Osteoblast (primary cell): ENCODE measurements at regions not wholly inside any gene's neighbourhood (a gene's known extent, or its start where the extent isn't known, plus 50 kb on each side); places are given as distances from the start of the nearest gene placed in this dataset.

Source experiments
- DNase-seq: peaks from one replicate; pipeline ENCODE4 v3.0.0; 2011; ENCODE audit warnings: low spot score, mixed read lengths; ENCODE audit not compliant: insufficient read length; ENCODE audit errors: missing footprints
- H2AFZ ChIP-seq: 2 replicates; pipeline ENCODE4 v1.6.0; 2011; ENCODE audit warnings: mild to moderate bottlenecking, low read length
- H3K27ac ChIP-seq: 2 replicates; pipeline ENCODE4 v1.5.1; 2011; ENCODE audit warnings: mild to moderate bottlenecking, low read depth, low read length, moderate library complexity
- H3K27me3 ChIP-seq: 2 replicates; pipeline ENCODE4 v1.6.0; 2012; ENCODE audit warnings: mild to moderate bottlenecking, control low read depth, inconsistent platforms, low read length, moderate library complexity; ENCODE audit not compliant: insufficient read depth
- H3K36me3 ChIP-seq: 2 replicates; pipeline ENCODE4 v1.5.1; 2011; ENCODE audit warnings: mild to moderate bottlenecking, low read length, control low read depth, moderate library complexity; ENCODE audit not compliant: insufficient read depth
- H3K4me1 ChIP-seq: 2 replicates; pipeline ENCODE4 v1.5.1; 2011; ENCODE audit warnings: mild to moderate bottlenecking, low read length, control low read depth, moderate library complexity; ENCODE audit not compliant: insufficient read depth
- H3K4me2 ChIP-seq: 2 replicates; pipeline ENCODE4 v1.6.0; 2011; ENCODE audit warnings: mild to moderate bottlenecking, low read length; ENCODE audit not compliant: insufficient read depth
- H3K4me3 ChIP-seq: fragments of 200-600 bp; sonication (generic); 3 replicates; pipeline ENCODE4 v1.5.1; 2012; ENCODE audit warnings: mild to moderate bottlenecking, low read length, inconsistent platforms; ENCODE audit not compliant: insufficient read depth
- H3K79me2 ChIP-seq: 2 replicates; pipeline ENCODE4 v1.6.0; 2012; ENCODE audit warnings: mild to moderate bottlenecking, low read length, control low read depth, inconsistent platforms; ENCODE audit not compliant: insufficient read depth
- H3K9me3 ChIP-seq: 2 replicates; pipeline ENCODE4 v1.5.1; 2011; ENCODE audit warnings: low read depth, low read length, control low read depth
- H4K20me1 ChIP-seq: 2 replicates; pipeline ENCODE4 v1.6.0; 2012; ENCODE audit warnings: mild to moderate bottlenecking, low read length, control low read depth; ENCODE audit not compliant: insufficient read depth
- TF ChIP-seq, protein P1 (sequence below): IDR thresholded peaks from 2 replicates; pipeline ENCODE4 v1.5.1; 2011; ENCODE audit warnings: mild to moderate bottlenecking, low read depth, low read length, moderate library complexity; ENCODE audit errors: extremely low read depth

DNA sequence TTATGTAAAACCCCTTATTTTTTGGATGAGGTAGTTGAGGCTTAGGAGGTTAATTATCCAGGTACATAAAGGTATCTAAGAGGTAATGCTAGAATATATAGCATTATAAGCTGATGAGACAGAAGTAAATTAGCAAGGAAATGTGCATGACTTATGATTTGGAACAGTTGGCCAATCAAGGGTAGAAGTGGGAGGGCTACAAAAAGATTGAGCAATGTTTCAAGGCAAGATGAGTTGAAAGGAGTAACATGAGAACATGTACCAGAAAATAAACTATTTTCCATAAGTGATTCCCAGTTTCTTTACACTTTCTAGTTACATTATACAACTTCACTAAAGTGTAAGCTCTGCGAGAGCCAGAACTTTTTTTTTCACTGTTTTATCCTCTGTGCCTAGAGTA, 290.9 kb downstream of the LRIG3 start:
- Histone ChIP-seq H3K27ac (no peak overlapping the region), H3K9me3 (no peaks in the 10 kb centered on the region), H2AFZ (no peak overlapping the region), H3K36me3 (no peaks in the 10 kb centered on the region), H4K20me1 (no peaks in the 10 kb centered on the region), H3K4me1 (no peaks in the 10 kb centered on the region), H3K4me2 (no peak overlapping the region), H3K79me2 (no peaks in the 10 kb centered on the region), H3K27me3 (no peaks in the 10 kb centered on the region), H3K4me3 (no peak overlapping the region)
- TF ChIP-seq, protein P1, sequence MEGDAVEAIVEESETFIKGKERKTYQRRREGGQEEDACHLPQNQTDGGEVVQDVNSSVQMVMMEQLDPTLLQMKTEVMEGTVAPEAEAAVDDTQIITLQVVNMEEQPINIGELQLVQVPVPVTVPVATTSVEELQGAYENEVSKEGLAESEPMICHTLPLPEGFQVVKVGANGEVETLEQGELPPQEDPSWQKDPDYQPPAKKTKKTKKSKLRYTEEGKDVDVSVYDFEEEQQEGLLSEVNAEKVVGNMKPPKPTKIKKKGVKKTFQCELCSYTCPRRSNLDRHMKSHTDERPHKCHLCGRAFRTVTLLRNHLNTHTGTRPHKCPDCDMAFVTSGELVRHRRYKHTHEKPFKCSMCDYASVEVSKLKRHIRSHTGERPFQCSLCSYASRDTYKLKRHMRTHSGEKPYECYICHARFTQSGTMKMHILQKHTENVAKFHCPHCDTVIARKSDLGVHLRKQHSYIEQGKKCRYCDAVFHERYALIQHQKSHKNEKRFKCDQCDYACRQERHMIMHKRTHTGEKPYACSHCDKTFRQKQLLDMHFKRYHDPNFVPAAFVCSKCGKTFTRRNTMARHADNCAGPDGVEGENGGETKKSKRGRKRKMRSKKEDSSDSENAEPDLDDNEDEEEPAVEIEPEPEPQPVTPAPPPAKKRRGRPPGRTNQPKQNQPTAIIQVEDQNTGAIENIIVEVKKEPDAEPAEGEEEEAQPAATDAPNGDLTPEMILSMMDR = no peak
- no peak for DNase-seq

DNA sequence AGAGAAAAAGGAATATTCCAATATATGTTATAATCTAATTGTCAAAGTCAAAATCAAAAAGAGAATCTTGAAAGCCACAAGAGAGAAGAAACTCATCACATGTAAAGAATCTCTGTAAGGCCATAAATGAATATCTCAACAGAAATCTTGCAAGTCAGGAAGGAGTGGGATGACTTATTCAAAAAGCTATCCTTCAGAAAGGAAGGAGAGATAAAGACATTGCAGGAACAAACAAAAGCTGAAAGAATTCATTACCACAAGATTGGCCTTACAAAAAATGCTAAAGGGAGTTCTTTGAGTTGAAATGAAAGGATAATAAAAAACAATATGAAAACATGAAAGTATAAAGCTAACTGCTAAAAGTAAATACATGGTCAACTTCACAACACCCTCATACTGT, 286.8 kb downstream of the LRIG3 start:
- H3K4me3 ChIP-seq = no peak overlapping the region
- no peak for DNase-seq

DNA sequence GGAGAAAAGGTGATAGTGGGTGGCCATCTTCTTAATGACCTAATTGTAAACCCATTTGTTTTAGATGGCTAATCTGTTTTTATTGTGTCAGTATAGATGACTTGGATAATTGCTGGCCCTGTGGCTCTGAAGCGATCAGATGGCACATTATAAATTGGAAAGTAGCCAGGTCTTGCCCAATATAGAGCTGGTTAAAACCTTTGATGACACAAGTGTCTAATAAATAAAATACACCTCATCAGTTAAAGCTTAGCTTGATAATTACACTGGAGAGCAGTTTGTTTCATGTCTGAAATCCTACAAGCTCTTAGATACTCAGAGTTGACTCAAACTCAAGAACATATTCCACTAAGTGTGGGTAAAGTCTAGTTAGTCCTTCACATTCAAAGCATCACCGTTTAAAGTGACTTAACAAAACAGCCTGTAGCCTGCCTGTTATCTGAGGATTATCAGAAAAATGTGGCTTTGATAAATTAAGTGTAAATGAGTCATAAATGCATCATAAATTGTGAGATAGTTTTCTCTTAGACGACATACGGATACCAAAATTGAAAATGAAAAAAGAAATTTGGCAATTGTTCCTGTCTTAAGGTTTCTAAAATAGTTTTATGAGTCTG, 280.9 kb downstream of the LRIG3 start:
- no peak overlapping the region for H3K4me2 ChIP-seq
- H4K20me1 ChIP-seq = no peaks in the 10 kb centered on the region
- TF ChIP-seq, protein P1 = no peak
- no peaks in the 10 kb centered on the region for H3K79me2 ChIP-seq
- DNase-seq = no peak
- H3K9me3 ChIP-seq = no peaks in the 10 kb centered on the region
- peaks cover 2% of the 10 kb centered on the region for H3K4me1 ChIP-seq
- H2AFZ ChIP-seq = no peak overlapping the region
- H3K4me3 ChIP-seq = no peak overlapping the region
- no peak overlapping the region for H3K27ac ChIP-seq
- H3K36me3 ChIP-seq = no peaks in the 10 kb centered on the region
- H3K27me3 ChIP-seq = no peaks in the 10 kb centered on the region

More for the DNA sequence above, 286.8 kb downstream of the LRIG3 start:
- Histone ChIP-seq H3K4me1 (no peaks in the 10 kb centered on the region), H3K4me2 (no peak overlapping the region), H4K20me1 (no peaks in the 10 kb centered on the region), H3K27me3 (no peaks in the 10 kb centered on the region), H3K27ac (no peak overlapping the region), H2AFZ (no peak overlapping the region), H3K36me3 (no peaks in the 10 kb centered on the region), H3K9me3 (no peaks in the 10 kb centered on the region), H3K79me2 (no peaks in the 10 kb centered on the region)
- TF ChIP-seq, protein P1 = no peak

DNA sequence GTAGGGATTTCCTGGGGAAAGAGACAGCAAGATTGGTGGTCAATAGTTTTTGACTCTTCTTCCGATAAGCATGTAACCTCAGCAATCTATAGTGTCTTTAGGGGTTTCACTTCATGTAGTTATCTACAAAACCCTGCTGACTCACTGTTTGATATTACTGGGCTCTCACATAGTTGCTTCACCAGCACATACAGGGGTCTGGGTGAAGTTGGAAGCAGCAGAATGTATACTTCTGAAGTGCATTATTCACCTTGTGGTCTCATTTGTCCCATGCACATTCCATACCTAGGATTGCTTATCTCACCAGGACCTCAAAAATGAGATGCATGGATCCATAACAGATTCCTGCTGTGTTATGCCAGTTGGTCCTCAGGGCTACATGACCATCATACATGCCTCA, 280.0 kb downstream of the LRIG3 start:
- TF ChIP-seq, protein P1 = no peak
- no peak overlapping the region for H3K4me2 ChIP-seq
- no peaks in the 10 kb centered on the region for H3K9me3 ChIP-seq
- H3K36me3 ChIP-seq = no peaks in the 10 kb centered on the region
- no peaks in the 10 kb centered on the region for H3K27me3 ChIP-seq
- H2AFZ ChIP-seq = no peak overlapping the region
- no peak overlapping the region for H3K27ac ChIP-seq
- H3K79me2 ChIP-seq = no peaks in the 10 kb centered on the region
- no peak overlapping the region for H3K4me3 ChIP-seq
- DNase-seq = no peak
- peaks cover 2% of the 10 kb centered on the region for H3K4me1 ChIP-seq
- no peaks in the 10 kb centered on the region for H4K20me1 ChIP-seq
